ENCODE measurements at regions not wholly inside any gene's neighbourhood (a gene's known extent, or its start where the extent isn't known, plus 50 kb on each side); places are given as distances from the start of the nearest gene placed in this dataset.

DNA sequence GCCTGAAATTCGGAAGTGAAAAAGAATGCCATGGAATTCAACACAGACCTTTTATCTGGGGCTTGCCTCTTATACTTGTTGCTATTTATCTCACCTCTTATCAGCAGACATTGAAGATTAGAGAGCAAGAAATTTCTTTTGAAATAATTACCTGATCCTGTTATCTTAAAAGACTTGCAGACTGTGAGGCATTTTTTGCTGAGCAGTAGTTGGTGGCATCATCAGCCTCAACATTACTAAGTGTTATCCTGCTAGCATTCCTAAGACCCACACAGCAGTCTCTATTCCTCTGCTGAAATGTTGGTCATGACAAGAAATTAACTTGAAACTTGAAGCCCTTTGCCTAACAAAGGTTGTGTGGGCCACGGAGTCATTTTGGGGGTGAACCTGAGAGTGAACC, 186.5 kb downstream of the TRIB2 start:
- Histone ChIP-seq H3K27ac (no peak overlapping the region), H3K4me3 (no peak overlapping the region), H3K36me3 (no peaks in the 10 kb centered on the region), H3K4me1 (no peaks in the 10 kb centered on the region), H3K9me3 (no peaks in the 10 kb centered on the region), H3K27me3 (no peaks in the 10 kb centered on the region)
- DNase-seq (no peak), ATAC-seq (no peak)
- intact Hi-C loops (cut with DNase I): no loop called here
- WGBS (ENCODE audit: insufficient coverage, low coverage, low lambda C conversion rate, missing lambda C conversion rate): 76% methylated on average over 2 of the region's 2 CpGs
- TF ChIP-seq, protein P1, sequence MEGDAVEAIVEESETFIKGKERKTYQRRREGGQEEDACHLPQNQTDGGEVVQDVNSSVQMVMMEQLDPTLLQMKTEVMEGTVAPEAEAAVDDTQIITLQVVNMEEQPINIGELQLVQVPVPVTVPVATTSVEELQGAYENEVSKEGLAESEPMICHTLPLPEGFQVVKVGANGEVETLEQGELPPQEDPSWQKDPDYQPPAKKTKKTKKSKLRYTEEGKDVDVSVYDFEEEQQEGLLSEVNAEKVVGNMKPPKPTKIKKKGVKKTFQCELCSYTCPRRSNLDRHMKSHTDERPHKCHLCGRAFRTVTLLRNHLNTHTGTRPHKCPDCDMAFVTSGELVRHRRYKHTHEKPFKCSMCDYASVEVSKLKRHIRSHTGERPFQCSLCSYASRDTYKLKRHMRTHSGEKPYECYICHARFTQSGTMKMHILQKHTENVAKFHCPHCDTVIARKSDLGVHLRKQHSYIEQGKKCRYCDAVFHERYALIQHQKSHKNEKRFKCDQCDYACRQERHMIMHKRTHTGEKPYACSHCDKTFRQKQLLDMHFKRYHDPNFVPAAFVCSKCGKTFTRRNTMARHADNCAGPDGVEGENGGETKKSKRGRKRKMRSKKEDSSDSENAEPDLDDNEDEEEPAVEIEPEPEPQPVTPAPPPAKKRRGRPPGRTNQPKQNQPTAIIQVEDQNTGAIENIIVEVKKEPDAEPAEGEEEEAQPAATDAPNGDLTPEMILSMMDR (IDR thresholded peaks at IDR 0.05): no peak
- TF ChIP-seq POLR2A (IDR thresholded peaks at IDR 0.05): no peak

DNA sequence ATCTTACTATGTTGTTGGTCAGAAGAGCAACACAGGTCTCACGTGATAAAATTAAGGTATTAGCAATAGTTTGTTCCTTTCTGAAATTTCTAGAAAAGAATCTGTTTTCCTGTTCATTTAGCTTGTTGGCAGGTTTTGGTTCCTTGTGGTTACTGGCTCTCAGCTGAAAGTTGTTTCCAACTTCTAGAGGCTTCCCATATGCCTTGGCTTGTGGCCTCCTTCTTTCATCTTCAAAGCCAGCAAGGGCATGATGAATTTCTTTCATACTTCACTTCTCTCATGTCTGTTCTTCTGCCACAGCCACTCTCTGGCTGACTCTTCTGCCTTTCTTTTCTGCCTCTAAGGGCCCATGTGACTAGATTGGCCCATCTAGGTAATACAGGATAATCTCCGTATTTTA, 193.7 kb downstream of the TRIB2 start:
- no peak overlapping the region for H3K27ac ChIP-seq
- no peak overlapping the region for H3K4me3 ChIP-seq
- H3K4me1 ChIP-seq: no peaks in the 10 kb centered on the region
- no peaks in the 10 kb centered on the region for H3K9me3 ChIP-seq
- no peaks in the 10 kb centered on the region for H3K27me3 ChIP-seq
- no peak for ATAC-seq
- WGBS (ENCODE audit: insufficient coverage, low coverage, low lambda C conversion rate, missing lambda C conversion rate): 47% methylated on average over 2 of the region's 2 CpGs
- no peaks in the 10 kb centered on the region for H3K36me3 ChIP-seq
- intact Hi-C loops (cut with DNase I): no loop called here
- no peak for DNase-seq
- no peak for TF ChIP-seq POLR2A (IDR thresholded peaks at IDR 0.05)
- TF ChIP-seq, protein P1 (IDR thresholded peaks at IDR 0.05): no peak

DNA sequence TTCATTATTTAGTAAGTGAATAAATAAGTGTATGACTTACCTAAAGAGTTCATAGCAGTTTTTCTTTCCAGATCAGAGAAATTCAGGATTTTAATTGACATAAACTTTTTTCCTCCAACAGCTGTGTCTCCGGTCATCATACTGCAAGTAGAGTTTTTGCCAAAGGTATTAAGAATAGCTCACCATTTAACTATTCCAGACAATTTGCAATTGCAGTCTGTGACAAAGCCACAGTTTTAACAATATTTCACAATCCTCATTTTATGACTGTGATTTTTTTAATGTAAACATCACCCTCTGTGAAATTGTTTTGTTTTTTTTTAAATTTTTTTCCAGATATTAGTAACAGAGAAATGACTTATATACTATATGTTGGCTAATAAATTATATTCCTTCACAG, 199.1 kb downstream of the TRIB2 start:
- DNase-seq (no peak), ATAC-seq (no peak)
- 64% methylated on average over 1 of the region's 1 CpG for WGBS (ENCODE audit: insufficient coverage, low coverage, low lambda C conversion rate, missing lambda C conversion rate)
- H3K27ac ChIP-seq: no peak overlapping the region
- intact Hi-C loops (cut with DNase I): no loop called here
- no peaks in the 10 kb centered on the region for H3K4me1 ChIP-seq
- TF ChIP-seq, protein P1 (IDR thresholded peaks at IDR 0.05): no peak
- TF ChIP-seq POLR2A (IDR thresholded peaks at IDR 0.05): no peak
- H3K9me3 ChIP-seq: no peaks in the 10 kb centered on the region
- H3K36me3 ChIP-seq: no peaks in the 10 kb centered on the region
- H3K27me3 ChIP-seq: no peaks in the 10 kb centered on the region
- H3K4me3 ChIP-seq: no peak overlapping the region

DNA sequence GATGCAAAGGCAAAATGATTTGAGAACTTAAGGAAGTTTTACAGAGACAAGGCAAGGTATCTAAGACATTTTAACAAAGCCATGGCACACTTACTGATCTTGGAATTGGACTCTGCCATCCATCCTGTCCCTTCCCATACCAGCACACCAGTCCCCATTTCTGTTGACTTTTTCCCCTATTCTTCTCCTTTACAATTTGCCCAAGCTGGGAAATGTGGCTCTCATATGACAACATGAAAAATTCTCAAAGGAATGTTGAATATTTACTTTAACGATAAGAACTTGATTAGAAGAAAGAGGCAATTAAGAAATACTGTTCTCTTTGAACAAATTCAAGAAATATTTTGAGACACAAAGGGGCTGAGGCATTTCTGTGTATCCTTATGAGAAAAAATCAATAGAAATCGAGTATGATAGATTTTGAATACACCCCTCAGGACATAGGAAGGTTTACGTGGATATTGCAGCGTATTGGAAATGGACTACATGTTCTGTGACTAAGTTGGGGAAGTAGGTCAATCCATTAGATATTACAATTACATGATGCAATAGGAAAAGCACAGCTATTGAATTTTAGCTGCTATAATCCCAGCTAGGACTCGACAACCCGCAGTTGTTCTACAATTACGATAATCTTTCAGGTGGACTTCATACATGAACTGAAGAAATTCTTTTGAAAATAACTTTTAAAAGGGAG, 201.6 kb downstream of the TRIB2 start:
- WGBS (ENCODE audit: insufficient coverage, low coverage, low lambda C conversion rate, missing lambda C conversion rate): 64% methylated on average over 7 of the region's 7 CpGs
- Histone ChIP-seq H3K4me3 (no peak overlapping the region), H3K27ac (no peak overlapping the region), H3K4me1 (no peaks in the 10 kb centered on the region), H3K9me3 (no peaks in the 10 kb centered on the region), H3K36me3 (no peaks in the 10 kb centered on the region), H3K27me3 (no peaks in the 10 kb centered on the region)
- no peak for TF ChIP-seq POLR2A (IDR thresholded peaks at IDR 0.05)
- TF ChIP-seq, protein P1 (IDR thresholded peaks at IDR 0.05): no peak
- intact Hi-C loops (cut with DNase I): no loop called here
- ATAC-seq: no peak
- DNase-seq: no peak

Data from right lobe of liver (tissue), 6 donors.